ENCODE measurements at regions not wholly inside any gene's neighbourhood (a gene's known extent, or its start where the extent isn't known, plus 50 kb on each side); places are given as distances from the start of the nearest gene placed in this dataset.

DNA sequence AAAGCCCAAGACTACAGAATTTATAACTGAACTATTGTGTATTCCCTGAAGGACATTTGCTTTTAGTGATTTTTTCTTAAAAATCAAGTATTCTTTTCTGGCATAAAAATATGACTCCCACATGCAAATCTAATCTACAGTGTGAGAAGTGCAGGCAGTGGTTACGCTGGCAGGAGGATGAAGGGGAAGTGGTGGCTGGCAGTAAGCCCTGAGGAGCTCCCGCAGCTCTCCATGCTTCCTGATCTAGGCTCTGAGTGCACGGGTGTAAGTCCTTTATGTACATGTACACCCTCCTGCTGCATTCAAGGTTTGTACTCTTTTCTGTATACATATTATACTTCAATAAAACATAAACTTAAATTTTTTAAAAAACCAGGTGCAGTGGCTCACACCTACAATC, 67.5 kb upstream of the PRDX6 start:
- TF ChIP-seq POLR2A (IDR thresholded peaks at IDR 0.05; ENCODE audit: low read depth, low read length) (no peak), POLR2AphosphoS5 (IDR thresholded peaks at IDR 0.05; ENCODE audit: low read depth, low read length) (no peak)

Measured in GM12892 (cell line).